ENCODE measurements at regions not wholly inside any gene's neighbourhood (a gene's known extent, or its start where the extent isn't known, plus 50 kb on each side); places are given as distances from the start of the nearest gene placed in this dataset.

GRCh38 chr4:133263104-133263503 lies 114.0 kb downstream of the PCDH10 start:
- TF ChIP-seq, protein P1, sequence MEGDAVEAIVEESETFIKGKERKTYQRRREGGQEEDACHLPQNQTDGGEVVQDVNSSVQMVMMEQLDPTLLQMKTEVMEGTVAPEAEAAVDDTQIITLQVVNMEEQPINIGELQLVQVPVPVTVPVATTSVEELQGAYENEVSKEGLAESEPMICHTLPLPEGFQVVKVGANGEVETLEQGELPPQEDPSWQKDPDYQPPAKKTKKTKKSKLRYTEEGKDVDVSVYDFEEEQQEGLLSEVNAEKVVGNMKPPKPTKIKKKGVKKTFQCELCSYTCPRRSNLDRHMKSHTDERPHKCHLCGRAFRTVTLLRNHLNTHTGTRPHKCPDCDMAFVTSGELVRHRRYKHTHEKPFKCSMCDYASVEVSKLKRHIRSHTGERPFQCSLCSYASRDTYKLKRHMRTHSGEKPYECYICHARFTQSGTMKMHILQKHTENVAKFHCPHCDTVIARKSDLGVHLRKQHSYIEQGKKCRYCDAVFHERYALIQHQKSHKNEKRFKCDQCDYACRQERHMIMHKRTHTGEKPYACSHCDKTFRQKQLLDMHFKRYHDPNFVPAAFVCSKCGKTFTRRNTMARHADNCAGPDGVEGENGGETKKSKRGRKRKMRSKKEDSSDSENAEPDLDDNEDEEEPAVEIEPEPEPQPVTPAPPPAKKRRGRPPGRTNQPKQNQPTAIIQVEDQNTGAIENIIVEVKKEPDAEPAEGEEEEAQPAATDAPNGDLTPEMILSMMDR (conservative IDR thresholded peaks at IDR 0.05; ENCODE audit: low read depth, low read length), result no peak
- TF ChIP-seq EZH2 (IDR thresholded peaks at IDR 0.05; ENCODE audit: borderline replicate concordance, low read depth, low read length, poor library complexity, severe bottlenecking), result no peak
